ENCODE measurements at regions not wholly inside any gene's neighbourhood (a gene's known extent, or its start where the extent isn't known, plus 50 kb on each side); places are given as distances from the start of the nearest gene placed in this dataset.

- no peaks in the 10 kb centered on the region for H3K4me1 Mint-ChIP-seq
- peaks cover 4% of the 10 kb centered on the region for H3K9me3 Mint-ChIP-seq
- no peak overlapping the region for H3K27ac Mint-ChIP-seq
- H3K36me3 Mint-ChIP-seq = no peaks in the 10 kb centered on the region
- no peak for ATAC-seq (ENCODE audit: low read depth)
- H3K4me3 Mint-ChIP-seq = no peak overlapping the region
- no peaks in the 10 kb centered on the region for H3K27me3 Mint-ChIP-seq
- POLR2A ChIA-PET = no interaction called here
- no peak for DNase-seq
Observed at GRCh38 chr10:42111661-42112330, 526.6 kb downstream of the ZNF33B start.

DNA sequence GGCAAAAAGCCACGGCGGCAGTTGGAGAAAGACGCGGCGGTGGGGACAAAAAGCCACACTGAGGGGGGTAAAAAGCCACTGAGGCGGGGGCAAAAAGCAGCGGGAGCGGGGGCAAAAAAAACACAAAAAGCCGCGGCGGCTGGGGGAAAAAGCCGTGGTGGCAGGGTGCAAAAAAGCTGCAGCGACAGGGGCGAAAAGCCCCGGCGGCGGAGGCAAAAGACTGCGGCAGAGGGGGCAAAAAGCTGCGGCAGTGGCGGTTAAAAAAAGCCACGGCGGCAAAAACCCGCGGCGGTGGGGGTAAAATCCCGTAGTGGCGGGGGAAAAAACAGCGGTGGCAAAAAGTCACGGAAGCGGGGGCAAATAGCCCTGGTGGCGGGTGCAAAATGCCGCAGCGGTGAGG lies 527.3 kb downstream of the ZNF33B start:
- H3K9me3 Mint-ChIP-seq = peaks cover 9% of the 10 kb centered on the region
- H3K27me3 Mint-ChIP-seq = no peaks in the 10 kb centered on the region
- no peak overlapping the region for H3K27ac Mint-ChIP-seq
- H3K36me3 Mint-ChIP-seq = no peaks in the 10 kb centered on the region
- no peak for ATAC-seq (ENCODE audit: low read depth)
- no peaks in the 10 kb centered on the region for H3K4me1 Mint-ChIP-seq
- H3K4me3 Mint-ChIP-seq = no peak overlapping the region
- no peak for DNase-seq
- POLR2A ChIA-PET = no interaction called here
